T-cell (primary cell): ENCODE measurements at regions not wholly inside any gene's neighbourhood (a gene's known extent, or its start where the extent isn't known, plus 50 kb on each side); places are given as distances from the start of the nearest gene placed in this dataset.
A peak's percentile ranks its signal among the peaks of the same experiment; 100 is the strongest.

Experiments
- ATAC-seq, 4 experiments: fragments of 200-7000 bp in 3 of 4; fragments of 150-1000 bp in 1 of 4; cut with Tn5 transposase; replicated peaks in 1 of 4; 1 replicate in 3 of 4; 2 replicates in 1 of 4; pipeline ENCODE4 v1.10.0; 2021; ENCODE audit warnings: moderate library complexity in 3 of 4, mild to moderate bottlenecking in 2 of 4, moderate number of reproducible peaks in 1 of 4
- CTCF ChIA-PET, 2 donors: fragments of 300-600 bp; sonication (Branson Sonifier 250); formaldehyde crosslinking; loops; one replicate each; lab custom pipeline; 2022; ENCODE audit warnings: antibody characterized with exemption in 2 of 2; lab: Charles Lee
- POLR2A ChIA-PET, 2 donors: fragments of 300-600 bp; sonication (Branson Sonifier 250); formaldehyde crosslinking; loops; one replicate each; lab custom pipeline; 2022; ENCODE audit warnings: antibody characterized with exemption in 2 of 2; lab: Charles Lee
- DNase-seq, 35 experiments: peaks; one replicate each; pipeline versions ENCODE4 v3.0.0 to v3.0.0-alpha.2; 2013 to 2023
- H3K27ac ChIP-seq: one replicate; pipeline ENCODE4 v1.5.1; 2013; ENCODE audit warnings: low read length
- H3K27me3 ChIP-seq, 2 experiments: replicated peaks in 1 of 2; 1 replicate in 1 of 2; 2 replicates in 1 of 2; pipeline versions ENCODE4 v1.6.1 to v1.7.0; 2013; ENCODE audit warnings: low read length in 1 of 2, mixed read lengths in 1 of 2; ENCODE audit not compliant: control insufficient read depth in 2 of 2, insufficient read depth in 2 of 2; ENCODE audit errors: extremely low read depth in 1 of 2
- H3K36me3 ChIP-seq, 2 donors: 1 replicate in 1 of 2; 2 replicates in 1 of 2; pipeline versions ENCODE4 v1.6.1 to v1.7.0; 2013; ENCODE audit warnings: low read length in 1 of 2; ENCODE audit not compliant: control insufficient read depth in 2 of 2, insufficient read depth in 1 of 2; ENCODE audit errors: extremely low read depth in 1 of 2
- H3K4me1 ChIP-seq, 2 experiments: 1 replicate in 1 of 2; 2 replicates in 1 of 2; pipeline versions ENCODE4 v1.6.1 to v1.7.0; 2013; ENCODE audit warnings: low read length in 2 of 2, mixed read lengths in 1 of 2; ENCODE audit not compliant: insufficient read depth in 2 of 2, control insufficient read depth in 1 of 2; ENCODE audit errors: extremely low read depth in 1 of 2
- H3K4me3 ChIP-seq, 2 donors: 1 replicate in 1 of 2; 2 replicates in 1 of 2; pipeline versions ENCODE4 v1.5.1 to v1.7.0; 2013; ENCODE audit warnings: mild to moderate bottlenecking in 2 of 2, low read length in 1 of 2, moderate library complexity in 1 of 2; ENCODE audit not compliant: control insufficient read depth in 1 of 2; ENCODE audit errors: extremely low read depth in 1 of 2
- H3K9me3 ChIP-seq: 2 replicates; pipeline ENCODE4 v1.7.0; 2013
- H3K27ac Mint-ChIP-seq, 2 donors: one replicate each; pipeline ENCODE4 v1.8.0; 2020 to 2021; ENCODE audit warnings: mild to moderate bottlenecking in 2 of 2, mixed read lengths in 2 of 2
- H3K27me3 Mint-ChIP-seq, 2 donors: one replicate each; pipeline ENCODE4 v1.8.0; 2021 to 2022; ENCODE audit warnings: mixed read lengths in 2 of 2
- H3K36me3 Mint-ChIP-seq: one replicate; pipeline ENCODE4 v1.8.0; 2021; ENCODE audit warnings: mixed read lengths
- H3K4me1 Mint-ChIP-seq, 3 donors: one replicate each; pipeline ENCODE4 v1.8.0; 2020 to 2022; ENCODE audit warnings: mixed read lengths in 3 of 3, mild to moderate bottlenecking in 1 of 3
- H3K4me3 Mint-ChIP-seq, 3 donors: one replicate each; pipeline ENCODE4 v1.8.0; 2020 to 2022; ENCODE audit warnings: mild to moderate bottlenecking in 3 of 3, mixed read lengths in 3 of 3, moderate library complexity in 3 of 3
- H3K9me3 Mint-ChIP-seq, 3 donors: one replicate each; pipeline ENCODE4 v1.8.0; 2020 to 2022; ENCODE audit warnings: mixed read lengths in 3 of 3
- WGBS: methylation state at CpG from one replicate; pipeline ENCODE4 v1.1.5; 2013; ENCODE audit warnings: missing lambda C conversion rate; ENCODE audit not compliant: insufficient coverage; 5-methylcytosine and 5-hydroxymethylcytosine counted together

DNA sequence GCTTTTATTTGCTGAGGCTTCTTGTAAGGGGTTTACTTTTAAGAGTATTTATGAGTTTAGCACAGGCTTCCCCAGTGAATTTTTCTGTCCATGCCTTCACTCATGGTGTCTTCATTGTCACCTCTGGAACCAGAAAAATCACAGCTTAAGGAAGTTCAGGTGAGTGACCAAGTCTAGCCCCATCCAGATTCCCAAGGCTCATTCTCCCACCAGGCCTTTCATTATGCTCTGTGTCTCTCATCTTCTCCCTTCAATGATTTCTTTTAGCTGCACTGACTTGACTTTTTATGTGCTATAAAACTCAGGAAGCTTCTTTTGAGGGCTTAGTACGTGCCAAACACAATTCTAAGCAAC lies 64.9 kb upstream of the NEDD9 start:
- Histone ChIP-seq H3K9me3 (no peaks in the 10 kb centered on the region), H3K36me3 (peaks cover 0 to 20% of the 10 kb centered on the region in 2 donors), H3K27ac (no peak overlapping the region), H3K4me3 (no peak overlapping the region), H3K27me3 (no peaks in the 10 kb centered on the region), H3K4me1 (peaks cover 0 to 12% of the 10 kb centered on the region in 2 experiments)
- POLR2A ChIA-PET, result interaction anchor here in 1 of 2 donors (0.6 kb wide), 1 partner anchor 11 kb away, joined by 8 read pairs; no protein-coding TSS in a partner anchor
- no peak for ATAC-seq
- Mint-ChIP-seq H3K27ac (no peak overlapping the region), H3K36me3 (peaks cover 80% of the 10 kb centered on the region), H3K9me3 (peaks cover 5 to 17% (median 8%) of the 10 kb centered on the region in 3 donors), H3K4me3 (no peak overlapping the region), H3K4me1 (peaks cover 29 to 49% (median 42%) of the 10 kb centered on the region in 3 donors), H3K27me3 (no peaks in the 10 kb centered on the region)
- no CpG with 5 or more reads among the region's 1 CpG for WGBS
- DNase-seq, result no peak
- CTCF ChIA-PET, result interaction anchor here (0.7 kb wide), 2 partner anchors 39 to 49 kb away, joined by 3 read pairs; no protein-coding TSS in a partner anchor

DNA sequence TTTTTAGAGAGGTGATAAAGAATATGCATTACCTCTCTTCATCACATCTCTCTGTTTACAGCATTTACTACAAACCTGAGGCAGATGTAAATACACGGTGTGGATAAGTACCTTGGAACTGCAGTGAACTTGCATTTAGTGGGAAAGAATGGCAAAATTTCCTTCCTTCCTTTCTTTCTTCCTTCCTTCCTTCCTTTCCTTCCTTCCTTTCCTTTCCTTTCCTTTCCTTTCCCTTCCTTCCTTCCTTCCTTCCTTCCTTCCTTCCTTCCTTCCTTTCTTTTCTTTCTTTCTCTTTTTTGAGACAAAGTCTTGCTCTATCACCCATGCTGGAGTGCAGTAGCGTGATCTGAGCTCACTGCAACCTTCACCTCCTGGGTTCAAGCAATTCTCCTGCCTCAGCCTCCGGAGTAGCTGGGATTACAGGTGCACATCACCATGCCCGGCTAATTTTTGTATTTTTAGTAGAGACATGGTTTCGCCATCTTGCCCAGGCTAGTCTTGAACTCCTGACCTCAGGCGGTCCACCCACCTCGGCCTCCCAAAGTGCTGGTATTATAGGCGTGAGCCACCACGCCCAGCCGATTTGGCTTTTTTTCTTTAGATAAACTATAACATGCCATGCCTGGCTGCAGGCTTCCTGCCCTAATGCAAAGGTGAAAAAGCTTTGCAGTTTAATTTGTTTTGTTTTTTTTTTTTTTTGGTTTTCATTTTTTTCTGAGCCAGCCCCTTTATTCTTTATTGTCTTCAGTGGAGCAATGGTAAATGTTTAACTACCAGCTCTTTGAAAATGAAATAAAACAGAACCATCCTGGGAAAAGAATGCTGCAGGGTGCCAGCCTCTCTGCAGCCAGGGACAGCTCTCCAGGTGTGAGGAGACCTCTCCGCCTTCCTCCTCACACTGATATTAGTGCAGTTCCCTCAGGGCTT lies 64.2 kb upstream of the NEDD9 start:
- Mint-ChIP-seq H3K27me3 (no peaks in the 10 kb centered on the region), H3K4me1 (peaks cover 25 to 53% (median 43%) of the 10 kb centered on the region in 3 donors), H3K36me3 (peaks cover 79% of the 10 kb centered on the region), H3K9me3 (peaks cover 3 to 15% (median 6%) of the 10 kb centered on the region in 3 donors), H3K4me3 (no peak overlapping the region), H3K27ac (no peak overlapping the region)
- ChIA-PET CTCF (interaction anchor here in 1 of 2 donors (0.6 to 0.7 kb wide), 2 partner anchors 38 to 39 kb away, joined by 3 read pairs; no protein-coding TSS in a partner anchor), POLR2A (interaction anchor here in 1 of 2 donors (0.6 to 0.7 kb wide), 2 partner anchors 11 to 165 kb away, joined by 4 to 8 read pairs; no protein-coding TSS in a partner anchor)
- Histone ChIP-seq H3K27me3 (no peaks in the 10 kb centered on the region), H3K36me3 (peaks cover 0 to 20% of the 10 kb centered on the region in 2 donors), H3K4me3 (no peak overlapping the region), H3K9me3 (no peaks in the 10 kb centered on the region), H3K4me1 (peaks cover 0 to 16% of the 10 kb centered on the region in 2 experiments), H3K27ac (no peak overlapping the region)
- ATAC-seq, result no peak
- no peak for DNase-seq
- WGBS, result 96% methylated on average over 4 of the region's 11 CpGs

DNA sequence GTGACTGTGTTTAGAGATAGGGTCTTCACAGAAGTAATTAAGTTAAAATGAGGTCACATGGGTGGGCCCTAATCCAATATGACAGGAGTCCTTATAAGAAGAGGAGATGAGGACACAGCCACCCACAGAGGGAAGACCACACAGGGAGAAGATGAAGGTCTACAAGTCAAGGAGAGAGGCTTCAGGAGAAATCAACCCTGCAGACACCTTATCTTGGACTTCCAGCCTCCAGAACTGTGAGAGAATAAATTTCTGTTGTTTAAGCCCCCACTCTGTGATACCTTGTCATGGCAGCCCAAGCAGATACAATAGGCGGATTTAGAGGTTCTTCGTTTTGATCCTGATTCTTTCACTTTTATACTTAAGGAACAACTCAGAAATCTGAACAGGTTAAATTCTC lies 63.5 kb upstream of the NEDD9 start:
- H3K36me3 ChIP-seq, result peaks cover 0 to 20% of the 10 kb centered on the region in 2 donors
- H3K4me1 ChIP-seq, result peaks cover 0 to 16% of the 10 kb centered on the region in 2 experiments
- whole genome bisulfite sequencing, result no CpG with 5 or more reads among the region's 2 CpGs
- no peak overlapping the region for H3K4me3 ChIP-seq
- ATAC-seq, result no peak
- peaks cover 19 to 48% (median 39%) of the 10 kb centered on the region in 3 donors for H3K4me1 Mint-ChIP-seq
- ChIA-PET CTCF (no interaction called here), POLR2A (no interaction called here)
- no peaks in the 10 kb centered on the region for H3K27me3 ChIP-seq
- no peak for DNase-seq
- H3K27me3 Mint-ChIP-seq, result no peaks in the 10 kb centered on the region
- no peaks in the 10 kb centered on the region for H3K9me3 ChIP-seq
- H3K27ac ChIP-seq, result no peak overlapping the region
- peaks cover 0 to 11% (median 3%) of the 10 kb centered on the region in 3 donors for H3K9me3 Mint-ChIP-seq
- H3K27ac Mint-ChIP-seq, result no peak overlapping the region
- no peak overlapping the region for H3K4me3 Mint-ChIP-seq
- H3K36me3 Mint-ChIP-seq, result peaks cover 74% of the 10 kb centered on the region

DNA sequence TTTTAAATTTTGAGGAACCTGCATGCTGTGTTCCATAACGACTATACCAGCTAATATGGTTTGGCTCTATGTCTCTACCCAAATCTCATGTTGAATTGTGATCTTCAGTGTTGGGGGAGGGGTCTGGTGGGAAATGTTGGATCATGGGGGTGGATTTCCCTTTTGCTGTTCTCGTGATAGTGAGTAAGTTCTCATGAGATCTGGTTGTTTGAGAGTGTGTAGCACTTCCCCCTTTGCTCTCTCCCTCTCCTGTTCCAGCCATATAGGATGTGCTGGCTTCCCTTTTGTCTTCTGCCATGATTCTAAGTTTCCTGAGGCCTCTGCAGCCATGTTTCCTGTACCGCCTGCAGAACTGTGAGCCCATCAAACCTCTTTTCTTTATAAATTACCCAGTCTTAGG lies 61.8 kb upstream of the NEDD9 start:
- Mint-ChIP-seq H3K4me3 (no peak overlapping the region), H3K36me3 (peaks cover 75% of the 10 kb centered on the region), H3K9me3 (peaks cover 0 to 8% (median 0%) of the 10 kb centered on the region in 3 donors), H3K27me3 (no peaks in the 10 kb centered on the region), H3K27ac (no peak overlapping the region), H3K4me1 (peaks cover 4 to 32% (median 22%) of the 10 kb centered on the region in 3 donors)
- Histone ChIP-seq H3K27ac (no peak overlapping the region), H3K36me3 (peaks cover 0 to 28% of the 10 kb centered on the region in 2 donors), H3K4me3 (no peak overlapping the region), H3K27me3 (no peaks in the 10 kb centered on the region), H3K9me3 (no peaks in the 10 kb centered on the region), H3K4me1 (peaks cover 0 to 12% of the 10 kb centered on the region in 2 experiments)
- ChIA-PET POLR2A (no interaction called here), CTCF (no interaction called here)
- no CpG with 5 or more reads among the region's 3 CpGs for WGBS
- ATAC-seq (no peak), DNase-seq (no peak)

DNA sequence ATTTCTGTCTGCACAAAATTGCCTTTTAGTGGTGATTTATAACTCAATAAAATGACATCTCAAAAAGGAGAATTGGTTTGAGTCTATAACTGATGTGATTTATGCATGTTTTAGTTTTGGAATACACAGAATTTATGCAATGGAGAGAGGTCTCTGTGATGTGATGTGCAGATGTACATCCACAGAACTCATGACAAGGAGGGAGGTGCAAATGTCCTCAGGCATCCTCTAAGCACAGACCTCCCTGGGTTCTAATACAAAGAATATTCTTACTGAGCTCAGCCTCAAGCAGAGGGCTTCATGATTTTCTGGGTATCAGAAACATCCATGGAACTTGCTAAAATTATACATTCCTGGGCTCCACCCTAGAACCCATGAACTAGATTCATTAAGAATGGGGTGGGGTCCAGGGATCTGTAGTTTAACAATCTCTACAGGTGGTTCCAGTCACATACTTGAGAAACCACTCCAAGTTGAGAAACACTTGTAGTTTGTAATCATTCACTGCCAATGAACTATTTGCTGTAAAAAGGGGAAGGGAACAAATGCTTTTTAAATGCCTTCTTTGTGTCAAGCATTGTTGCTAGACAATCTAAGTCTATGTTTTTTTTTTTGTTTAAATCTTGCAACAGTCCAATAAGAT lies 60.2 kb upstream of the NEDD9 start:
- Mint-ChIP-seq H3K4me3 (no peak overlapping the region), H3K4me1 (peaks cover 4 to 25% (median 15%) of the 10 kb centered on the region in 3 donors), H3K9me3 (peaks cover 0 to 11% (median 5%) of the 10 kb centered on the region in 3 donors), H3K27ac (peak overlapping the region in 1 of 2 donors; percentile 44), H3K36me3 (peaks cover 80% of the 10 kb centered on the region), H3K27me3 (no peaks in the 10 kb centered on the region)
- no peak for ATAC-seq
- CTCF ChIA-PET, result interaction anchor here in 1 of 2 donors (0.6 kb wide), 2 partner anchors 122 to 293 kb away, joined by 3 to 4 read pairs; no protein-coding TSS in a partner anchor
- Histone ChIP-seq H3K27ac (no peak overlapping the region), H3K4me3 (no peak overlapping the region), H3K27me3 (no peaks in the 10 kb centered on the region), H3K36me3 (peaks cover 0 to 21% of the 10 kb centered on the region in 2 donors), H3K9me3 (no peaks in the 10 kb centered on the region), H3K4me1 (peaks cover 0 to 7% of the 10 kb centered on the region in 2 experiments)
- no peak for DNase-seq
- POLR2A ChIA-PET, result no interaction called here

DNA sequence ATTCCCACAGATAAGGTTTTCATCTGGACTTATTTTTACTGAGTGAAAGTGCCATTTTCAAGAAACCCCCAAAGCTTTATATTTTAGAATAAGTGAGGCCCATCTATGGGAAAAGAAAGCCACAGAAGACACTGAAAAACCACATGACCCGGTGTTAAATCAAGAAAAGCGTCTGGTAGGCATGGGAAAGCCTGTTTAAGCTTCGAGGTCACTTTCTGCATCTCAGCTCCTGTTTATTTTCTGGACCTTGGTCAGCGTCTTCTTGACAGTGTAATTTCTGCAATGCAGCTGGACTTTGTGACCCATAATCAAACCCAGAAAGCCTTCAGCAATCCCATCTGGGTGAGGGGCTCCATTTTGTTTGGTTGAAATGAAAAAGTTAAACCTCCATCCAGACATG lies 59.6 kb upstream of the NEDD9 start:
- Histone ChIP-seq H3K4me3 (no peak overlapping the region), H3K4me1 (peaks cover 0 to 7% of the 10 kb centered on the region in 2 experiments), H3K27ac (no peak overlapping the region), H3K27me3 (no peaks in the 10 kb centered on the region), H3K9me3 (no peaks in the 10 kb centered on the region), H3K36me3 (peaks cover 0 to 15% of the 10 kb centered on the region in 2 donors)
- H3K27me3 Mint-ChIP-seq, result no peaks in the 10 kb centered on the region
- ChIA-PET POLR2A (no interaction called here), CTCF (no interaction called here)
- H3K27ac Mint-ChIP-seq, result peak overlapping the region in 1 of 2 donors; percentile 44
- DNase-seq (no peak), ATAC-seq (no peak)
- whole genome bisulfite sequencing, result 0% methylated on average over 1 of the region's 4 CpGs
- peaks cover 4 to 21% (median 15%) of the 10 kb centered on the region in 3 donors for H3K4me1 Mint-ChIP-seq
- H3K36me3 Mint-ChIP-seq, result peaks cover 79% of the 10 kb centered on the region
- peaks cover 0 to 11% (median 5%) of the 10 kb centered on the region in 3 donors for H3K9me3 Mint-ChIP-seq
- H3K4me3 Mint-ChIP-seq, result no peak overlapping the region
